OCI-LY3 (cell line): ENCODE measurements at regions not wholly inside any gene's neighbourhood (a gene's known extent, or its start where the extent isn't known, plus 50 kb on each side); places are given as distances from the start of the nearest gene placed in this dataset.
"Not testable (repeated sequence)": the region's sequence is repeated elsewhere in the genome, so short reads cannot be mapped to it uniquely, and the experiment has no call there.

ENCODE experiments used
- H2AFZ ChIP-seq: fragments of 200-600, 300-600 bp; shearing (Covaris generic); 2 replicates; pipeline ENCODE4 v1.6.0; 2014; ENCODE audit warnings: antibody characterized with exemption, low read depth, low read length
- H3K27ac ChIP-seq: fragments of 200-600, 300-600 bp; sonication (generic); 2 replicates; pipeline ENCODE4 v1.5.1; 2014; ENCODE audit warnings: mild to moderate bottlenecking, low read length, moderate library complexity, mixed read lengths
- H3K27me3 ChIP-seq: fragments of 200-600, 300-600 bp; sonication (generic); 2 replicates; pipeline ENCODE4 v1.6.1; 2014; ENCODE audit warnings: low read depth, low read length, mixed read lengths
- H3K36me3 ChIP-seq: fragments of 200-600, 300-600 bp; sonication (generic); replicated peaks from 2 replicates; pipeline ENCODE3; 2014; ENCODE audit warnings: low read depth, low read length, mixed read lengths
- H3K4me1 ChIP-seq: fragments of 300-600, 200-600 bp; sonication (generic); 2 replicates; pipeline ENCODE4 v1.6.1; 2014; ENCODE audit warnings: low read length, mixed read lengths
- H3K4me2 ChIP-seq: fragments of 200-600, 300-600 bp; sonication (generic); 2 replicates; pipeline ENCODE4 v1.6.1; 2014; ENCODE audit warnings: low read length, mixed read lengths
- H3K4me3 ChIP-seq: fragments of 300-600, 200-600 bp; sonication (generic); 2 replicates; pipeline ENCODE4 v1.5.1; 2014; ENCODE audit warnings: antibody characterized with exemption, mild to moderate bottlenecking, low read length, moderate library complexity
- H3K79me2 ChIP-seq: fragments of 300-600, 200-600 bp; shearing (Covaris generic); 2 replicates; pipeline ENCODE4 v1.6.1; 2014; ENCODE audit warnings: mild to moderate bottlenecking, low read length, mixed read lengths
- H3K9ac ChIP-seq: fragments of 300-600, 200-600 bp; shearing (Covaris generic); 2 replicates; pipeline ENCODE4 v1.6.0; 2014; ENCODE audit warnings: mild to moderate bottlenecking, low read length, moderate library complexity
- H3K9me3 ChIP-seq: fragments of 200-600, 300-600 bp; shearing (Covaris generic); 2 replicates; pipeline ENCODE4 v1.6.1; 2014; ENCODE audit warnings: low read length, mixed read lengths; ENCODE audit not compliant: insufficient read depth
- H4K20me1 ChIP-seq: fragments of 200-600, 300-600 bp; sonication (generic); 2 replicates; pipeline ENCODE4 v1.6.1; 2016; ENCODE audit warnings: low read length, mixed read lengths; ENCODE audit not compliant: insufficient read depth

DNA sequence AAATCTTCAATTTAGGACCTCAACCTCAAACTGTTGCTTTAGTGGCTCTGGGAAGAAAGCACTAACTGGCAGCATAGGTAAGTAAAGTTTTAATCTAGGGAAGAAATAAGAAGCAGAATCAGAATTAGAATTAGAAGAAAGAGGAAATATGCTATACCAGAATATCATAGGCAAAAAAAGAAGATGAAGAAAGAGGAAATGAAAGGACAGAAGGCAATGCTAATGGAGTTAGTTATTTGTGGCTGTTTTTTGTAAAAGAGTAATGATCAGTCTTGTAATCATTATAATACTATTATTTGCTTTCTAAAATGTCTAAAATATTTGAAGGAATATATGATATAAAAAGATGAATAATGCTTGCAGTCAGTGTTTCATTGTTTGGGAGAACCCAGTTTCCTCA is 122.9 kb downstream of the FAM72C start:
- H3K4me1 ChIP-seq, H3K27me3 ChIP-seq, H3K4me2 ChIP-seq, H3K9me3 ChIP-seq, H4K20me1 ChIP-seq, H2AFZ ChIP-seq, H3K27ac ChIP-seq, H3K9ac ChIP-seq, H3K79me2 ChIP-seq, H3K4me3 ChIP-seq, H3K36me3 ChIP-seq: not testable (repeated sequence)

DNA sequence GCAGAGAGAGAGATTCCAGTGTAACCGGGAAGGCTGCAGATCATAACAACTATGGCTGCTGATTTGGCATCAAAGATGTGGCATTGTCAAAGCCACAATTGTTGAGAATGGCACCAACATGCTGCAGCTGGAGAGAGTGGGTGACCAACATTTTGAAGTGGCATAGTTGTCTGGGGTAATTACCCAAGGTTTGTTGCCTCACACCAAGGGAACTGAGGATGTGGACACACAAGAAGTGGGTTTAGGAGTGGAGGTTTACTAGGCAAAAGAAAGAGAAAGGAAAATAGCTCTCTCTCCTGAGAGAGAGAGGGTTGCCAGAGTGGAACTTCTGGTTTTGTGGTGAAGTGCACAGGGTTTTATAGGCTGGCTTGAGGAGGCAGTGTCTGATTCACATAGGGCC is 126.6 kb downstream of the FAM72C start:
- H3K9me3 ChIP-seq, H3K4me1 ChIP-seq, H3K27ac ChIP-seq, H3K4me3 ChIP-seq, H2AFZ ChIP-seq, H3K79me2 ChIP-seq, H3K4me2 ChIP-seq, H3K27me3 ChIP-seq, H3K9ac ChIP-seq, H4K20me1 ChIP-seq, H3K36me3 ChIP-seq: not testable (repeated sequence)

DNA sequence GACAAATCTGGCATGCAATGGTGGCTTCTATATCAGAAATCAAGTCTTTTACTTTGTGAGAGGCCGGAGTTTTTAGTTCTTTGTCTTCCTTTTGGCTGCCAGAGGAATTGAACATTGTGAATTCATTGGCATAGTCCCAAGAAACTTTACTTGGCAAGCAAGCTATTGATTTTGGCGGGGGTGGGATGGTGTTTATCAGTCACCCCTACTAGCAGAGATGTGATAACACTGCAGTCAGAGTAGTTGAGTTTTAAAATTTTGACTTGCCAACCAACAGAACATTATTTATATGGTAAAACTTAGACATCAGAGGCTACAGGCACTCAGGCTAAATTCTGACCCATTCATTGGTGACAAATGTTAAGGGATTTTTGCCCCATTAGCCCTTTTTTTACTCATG is 129.7 kb downstream of the FAM72C start:
- not testable (repeated sequence) for H3K4me2 ChIP-seq, H3K27me3 ChIP-seq, H3K9ac ChIP-seq, H3K4me3 ChIP-seq, H3K9me3 ChIP-seq, H2AFZ ChIP-seq, H3K27ac ChIP-seq, H3K79me2 ChIP-seq, H3K4me1 ChIP-seq, H4K20me1 ChIP-seq, H3K36me3 ChIP-seq

DNA sequence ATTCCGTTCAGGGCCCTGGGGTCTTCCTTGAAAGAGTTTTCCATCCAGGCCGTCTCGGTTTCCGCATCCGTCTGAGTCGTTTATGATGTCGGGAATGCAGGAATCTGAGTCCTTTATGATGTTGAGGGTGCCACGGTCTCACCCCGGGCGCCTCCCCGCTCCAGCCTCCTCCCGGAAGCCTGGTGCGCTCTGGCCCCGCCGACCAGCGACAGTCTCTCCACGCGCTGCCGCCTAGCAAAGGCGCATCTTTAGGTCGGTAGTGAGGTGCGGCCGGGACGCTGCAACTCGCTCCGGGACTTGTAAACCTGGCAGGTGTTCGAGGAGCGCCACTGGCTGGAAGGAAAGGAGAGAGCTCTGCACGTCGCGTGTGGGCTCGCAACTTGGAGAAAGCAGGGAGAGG is 132.6 kb downstream of the FAM72C start:
- H3K27me3 ChIP-seq, H3K27ac ChIP-seq, H3K79me2 ChIP-seq, H3K36me3 ChIP-seq, H3K9me3 ChIP-seq, H2AFZ ChIP-seq, H3K4me2 ChIP-seq, H4K20me1 ChIP-seq, H3K4me3 ChIP-seq, H3K9ac ChIP-seq, H3K4me1 ChIP-seq: not testable (repeated sequence)

DNA sequence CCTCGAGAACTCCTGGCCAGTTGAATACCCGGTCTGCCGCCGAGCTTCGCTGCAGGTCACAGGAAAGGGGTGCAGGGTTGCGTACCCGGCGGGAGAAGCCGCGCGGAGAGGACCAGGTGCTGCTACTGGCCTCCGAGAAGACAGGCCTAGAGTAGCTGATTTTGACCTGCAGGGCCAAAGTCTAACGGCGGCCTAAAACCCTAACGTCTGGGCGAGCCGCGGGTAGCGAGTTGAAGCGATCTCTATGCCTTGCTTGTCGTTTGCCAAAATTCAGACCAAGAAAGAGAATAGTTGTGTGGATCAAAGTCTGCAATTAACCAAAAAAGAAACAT is 133.2 kb downstream of the FAM72C start:
- not testable (repeated sequence) for H2AFZ ChIP-seq, H3K4me1 ChIP-seq, H3K4me2 ChIP-seq, H3K79me2 ChIP-seq, H3K36me3 ChIP-seq, H3K4me3 ChIP-seq, H3K27me3 ChIP-seq, H3K9me3 ChIP-seq, H3K27ac ChIP-seq, H4K20me1 ChIP-seq, H3K9ac ChIP-seq

DNA sequence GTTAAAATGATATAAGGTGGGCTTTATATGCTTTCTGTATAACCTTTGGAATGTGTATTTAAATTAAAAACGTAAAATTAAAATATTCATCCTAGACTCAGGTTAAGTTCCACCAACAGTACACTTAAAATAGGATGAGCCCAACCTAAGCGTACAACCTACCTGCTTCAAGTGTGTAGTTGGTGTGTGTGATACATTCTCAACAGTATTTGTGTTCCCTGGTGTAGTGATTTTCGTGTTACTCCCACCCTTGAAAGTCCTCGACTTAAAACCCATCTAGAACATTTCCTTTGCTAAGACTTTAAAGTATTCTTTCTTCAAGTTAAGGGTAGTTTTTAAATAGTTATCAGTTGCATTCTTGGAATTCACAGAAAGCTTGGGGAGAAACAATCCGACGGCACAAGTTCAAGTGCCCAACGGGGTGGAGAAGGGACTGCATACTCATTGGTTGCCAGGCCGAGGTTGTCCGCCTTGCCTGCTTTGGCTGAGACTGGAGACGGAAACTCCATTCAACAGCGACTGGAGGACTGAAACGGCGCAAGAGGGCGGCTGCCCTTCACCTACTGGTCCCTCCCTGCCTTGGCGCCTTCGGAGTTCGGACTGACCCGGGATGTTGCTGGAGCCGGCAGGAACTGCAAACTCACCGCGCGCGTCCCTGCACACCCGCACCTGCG is 133.7 kb downstream of the FAM72C start:
- H2AFZ ChIP-seq, H3K4me3 ChIP-seq, H3K27ac ChIP-seq, H3K36me3 ChIP-seq, H3K9ac ChIP-seq, H3K79me2 ChIP-seq, H3K9me3 ChIP-seq, H4K20me1 ChIP-seq, H3K27me3 ChIP-seq, H3K4me2 ChIP-seq, H3K4me1 ChIP-seq: not testable (repeated sequence)

DNA sequence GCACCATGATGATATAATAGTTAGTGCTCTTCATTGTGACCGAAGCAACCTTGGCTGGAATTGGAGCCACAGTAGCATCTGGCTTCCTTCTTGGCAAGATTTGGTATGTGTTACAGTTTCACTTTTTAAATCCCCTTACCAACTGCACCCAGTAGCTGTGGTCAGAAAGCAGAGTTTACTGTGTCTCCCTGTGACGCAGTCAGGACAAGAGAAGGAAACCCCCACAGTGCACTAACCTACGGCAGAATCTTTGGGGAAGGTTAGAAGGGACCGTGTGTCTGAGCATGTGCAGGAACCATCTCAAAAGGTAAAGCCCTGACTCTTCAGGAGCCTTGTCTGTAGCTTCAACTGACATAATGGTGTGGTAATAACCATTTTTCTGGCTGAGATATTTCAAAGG is 138.4 kb downstream of the FAM72C start:
- H3K36me3 ChIP-seq, H3K4me3 ChIP-seq, H3K9ac ChIP-seq, H3K9me3 ChIP-seq, H3K4me1 ChIP-seq, H4K20me1 ChIP-seq, H3K27me3 ChIP-seq, H3K27ac ChIP-seq, H2AFZ ChIP-seq, H3K79me2 ChIP-seq, H3K4me2 ChIP-seq: not testable (repeated sequence)

DNA sequence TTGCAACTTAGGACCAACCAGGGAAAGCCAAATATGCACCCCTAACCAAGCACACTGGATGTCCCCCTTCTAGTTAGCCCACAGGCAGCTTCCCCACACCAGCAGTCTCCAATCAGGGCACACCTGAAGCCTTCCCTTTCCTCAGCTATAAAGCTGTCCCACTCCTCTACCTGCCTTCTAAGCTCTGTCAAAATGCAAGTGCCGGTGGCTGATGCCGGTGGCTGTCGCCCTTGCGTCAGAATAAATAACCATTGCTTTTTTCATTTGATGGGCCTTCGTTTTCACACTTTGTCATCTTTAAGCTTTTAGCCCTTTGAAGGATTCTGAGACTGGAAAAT is 139.4 kb downstream of the FAM72C start:
- not testable (repeated sequence) for H4K20me1 ChIP-seq, H3K4me1 ChIP-seq

DNA sequence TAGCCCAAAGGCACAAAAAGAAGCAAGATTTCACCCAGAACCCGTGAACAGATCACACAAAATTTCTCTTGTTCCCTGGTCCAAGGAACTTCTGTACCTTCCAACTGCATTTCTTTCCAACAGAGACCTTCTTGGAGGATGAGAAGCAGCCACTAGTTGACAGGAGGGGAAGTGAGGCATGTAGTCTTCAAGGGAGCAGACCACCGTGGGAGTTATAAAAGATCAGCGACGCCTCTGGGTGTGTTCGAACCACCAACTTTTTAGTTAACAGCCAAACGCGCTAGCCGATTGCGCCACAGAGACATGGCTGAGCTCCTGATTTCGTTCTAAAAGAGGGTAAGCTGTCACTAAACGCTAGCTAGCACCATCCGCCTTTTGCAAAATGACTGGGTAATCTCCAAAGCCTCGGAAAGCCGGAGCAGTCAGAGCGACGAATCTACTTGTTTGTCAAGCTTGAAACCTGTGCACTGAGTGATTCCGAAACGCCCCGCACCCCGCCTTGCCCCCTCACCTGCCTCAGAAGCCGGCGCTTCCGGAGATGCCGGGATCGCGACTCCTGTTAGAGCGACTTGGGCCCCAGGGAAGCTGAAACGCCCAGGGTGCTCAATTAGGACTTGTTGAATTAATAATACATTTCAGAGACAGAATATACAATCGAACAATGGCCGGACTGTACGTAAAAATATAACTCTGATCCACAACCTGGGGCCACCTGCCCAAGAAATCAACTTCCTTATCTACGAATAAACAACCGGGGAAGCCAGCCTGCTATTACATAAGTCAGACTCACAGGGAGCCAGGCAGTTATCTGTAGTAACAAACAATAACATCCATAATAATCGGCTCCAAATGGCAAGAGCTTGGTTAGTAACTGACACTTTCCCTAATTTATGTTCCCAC is 140.1 kb downstream of the FAM72C start:
- H3K27me3 ChIP-seq, H2AFZ ChIP-seq, H3K9ac ChIP-seq, H3K36me3 ChIP-seq, H3K4me2 ChIP-seq, H3K27ac ChIP-seq, H3K9me3 ChIP-seq, H3K4me3 ChIP-seq, H4K20me1 ChIP-seq, H3K4me1 ChIP-seq, H3K79me2 ChIP-seq: not testable (repeated sequence)

More for the DNA sequence above, 139.4 kb downstream of the FAM72C start:
- H3K36me3 ChIP-seq, H3K4me3 ChIP-seq, H3K9ac ChIP-seq, H3K4me2 ChIP-seq, H3K27me3 ChIP-seq, H2AFZ ChIP-seq, H3K9me3 ChIP-seq, H3K27ac ChIP-seq, H3K79me2 ChIP-seq: not testable (repeated sequence)

DNA sequence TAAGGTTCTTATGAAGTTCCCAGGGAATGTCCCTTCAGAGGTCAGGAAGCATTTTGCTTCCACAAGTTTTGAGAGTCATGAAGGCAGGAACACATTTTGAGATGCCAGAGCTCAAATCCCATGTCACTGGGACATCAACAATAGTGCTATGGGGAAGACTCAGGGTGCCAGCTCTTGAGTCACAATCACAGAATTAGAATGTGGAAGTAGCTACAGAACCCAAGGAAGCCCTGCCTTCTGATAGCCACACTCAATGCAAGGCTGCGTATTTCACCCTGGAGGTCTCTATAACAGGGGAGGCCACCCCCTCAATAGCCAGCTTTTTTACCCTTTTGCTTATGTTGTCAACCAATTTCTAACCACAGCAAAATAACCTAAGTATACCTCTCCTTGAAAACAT is 145.6 kb downstream of the FAM72C start:
- H4K20me1 ChIP-seq, H3K9me3 ChIP-seq, H3K36me3 ChIP-seq, H3K79me2 ChIP-seq, H2AFZ ChIP-seq, H3K27ac ChIP-seq, H3K4me2 ChIP-seq, H3K9ac ChIP-seq, H3K4me1 ChIP-seq, H3K4me3 ChIP-seq, H3K27me3 ChIP-seq: not testable (repeated sequence)
